Liver (tissue), 8 donors: ENCODE measurements at regions not wholly inside any gene's neighbourhood (a gene's known extent, or its start where the extent isn't known, plus 50 kb on each side); places are given as distances from the start of the nearest gene placed in this dataset.

Experiments used
- DNase-seq: peaks from one replicate; pipeline ENCODE4 v3.0.0-alpha.2; 2017; ENCODE audit warnings: low spot score
- H3K27ac ChIP-seq, 2 donors: one replicate each; pipeline ENCODE4 v1.7.0; 2013; ENCODE audit warnings: inconsistent platforms in 2 of 2, low read length in 2 of 2, control low read depth in 1 of 2, low read depth in 1 of 2, mild to moderate bottlenecking in 1 of 2
- H3K27me3 ChIP-seq, 4 donors: one replicate each; pipeline versions ENCODE4 v1.6.1 to v1.7.0; 2013; ENCODE audit warnings: low read length in 3 of 4, inconsistent platforms in 1 of 4, mild to moderate bottlenecking in 1 of 4, moderate library complexity in 1 of 4; ENCODE audit not compliant: control insufficient read depth in 4 of 4, insufficient read depth in 4 of 4
- H3K36me3 ChIP-seq, 4 donors: one replicate each; pipeline versions ENCODE4 v1.6.1 to v1.7.0; 2013; ENCODE audit warnings: low read length in 3 of 4, mild to moderate bottlenecking in 3 of 4, low read depth in 1 of 4, moderate library complexity in 1 of 4; ENCODE audit not compliant: control insufficient read depth in 4 of 4, insufficient read depth in 3 of 4
- H3K4me1 ChIP-seq, 4 donors: one replicate each; pipeline versions ENCODE4 v1.6.1 to v1.7.0; 2013; ENCODE audit warnings: low read length in 3 of 4, mild to moderate bottlenecking in 3 of 4, moderate library complexity in 1 of 4; ENCODE audit not compliant: control insufficient read depth in 4 of 4, insufficient read depth in 4 of 4
- H3K4me3 ChIP-seq, 3 donors: one replicate each; pipeline versions ENCODE4 v1.6.1 to v1.7.0; 2013; ENCODE audit warnings: low read length in 3 of 3, control low read depth in 1 of 3, low read depth in 1 of 3, mild to moderate bottlenecking in 1 of 3
- H3K9ac ChIP-seq, 2 donors: one replicate each; pipeline ENCODE4 v1.7.0; 2013; ENCODE audit warnings: low read length in 2 of 2, mild to moderate bottlenecking in 2 of 2, moderate library complexity in 2 of 2, control low read depth in 1 of 2, low read depth in 1 of 2
- H3K9me3 ChIP-seq, 4 donors: one replicate each; pipeline versions ENCODE4 v1.6.1 to v1.7.0; 2013; ENCODE audit warnings: low read length in 3 of 4; ENCODE audit not compliant: control insufficient read depth in 4 of 4
- EGR1 ChIP-seq, 2 donors: IDR thresholded peaks; 2 replicates each; pipeline ENCODE4 v1.6.1; 2016 to 2018; ENCODE audit warnings: antibody characterized with exemption in 2 of 2, low read depth in 2 of 2
- FOXA1 ChIP-seq: IDR thresholded peaks from 2 replicates; pipeline ENCODE4 v1.6.1; 2016; ENCODE audit warnings: antibody characterized with exemption
- FOXA2 ChIP-seq: IDR thresholded peaks from 2 replicates; pipeline ENCODE4 v1.6.1; 2016; ENCODE audit warnings: antibody characterized with exemption
- GABPA ChIP-seq, 2 donors: IDR thresholded peaks in 1 of 2; conservative IDR thresholded peaks in 1 of 2; 2 replicates each; pipeline ENCODE4 v1.6.1; 2016; ENCODE audit warnings: antibody characterized with exemption in 2 of 2, mild to moderate bottlenecking in 1 of 2, moderate library complexity in 1 of 2
- JUND ChIP-seq, 2 donors: IDR thresholded peaks; 2 replicates each; pipeline ENCODE4 v1.6.1; 2016; ENCODE audit warnings: antibody characterized with exemption in 2 of 2
- NR2F2 ChIP-seq: IDR thresholded peaks from 2 replicates; pipeline ENCODE4 v1.6.1; 2016; ENCODE audit warnings: antibody characterized with exemption
- RAD21 ChIP-seq, 2 donors: IDR thresholded peaks; 2 replicates each; pipeline ENCODE4 v1.6.1; 2016; ENCODE audit warnings: antibody characterized with exemption in 2 of 2, mild to moderate bottlenecking in 2 of 2
- TAF1 ChIP-seq: conservative IDR thresholded peaks from 2 replicates; pipeline ENCODE4 v1.6.1; 2016; ENCODE audit warnings: antibody characterized with exemption, mild to moderate bottlenecking
- YY1 ChIP-seq: IDR thresholded peaks from 2 replicates; pipeline ENCODE4 v1.6.1; 2016; ENCODE audit warnings: antibody characterized with exemption, mild to moderate bottlenecking
- WGBS: extraction: QIAGEN DNeasy Blood & Tissue Kit; methylation state at CpG from one replicate; pipeline ENCODE4 v1.1.7; 2013; 5-methylcytosine and 5-hydroxymethylcytosine counted together
- TF ChIP-seq, protein P1 (sequence below): fragments of 150-350 bp; IDR thresholded peaks from 2 replicates; pipeline ENCODE4 v1.5.1; 2017; ENCODE audit warnings: improper control_type of control experiment, low read depth, low read length; ENCODE audit not compliant: missing input control
- TF ChIP-seq, protein P2 (sequence below): IDR thresholded peaks from 2 replicates; pipeline ENCODE4 v1.6.1; 2016; ENCODE audit warnings: antibody characterized with exemption
- TF ChIP-seq, protein P3 (sequence below): IDR thresholded peaks from 2 replicates; pipeline ENCODE4 v1.6.1; 2016; ENCODE audit warnings: antibody characterized with exemption, mild to moderate bottlenecking
- TF ChIP-seq, protein P4 (sequence below): IDR thresholded peaks from 2 replicates; pipeline ENCODE4 v1.6.1; 2016; ENCODE audit warnings: antibody characterized with exemption
- donor health status: healthy.
- donor health status: healthy.
- donor health status: healthy.
- donor health status: healthy.
- donor health status: healthy.

DNA sequence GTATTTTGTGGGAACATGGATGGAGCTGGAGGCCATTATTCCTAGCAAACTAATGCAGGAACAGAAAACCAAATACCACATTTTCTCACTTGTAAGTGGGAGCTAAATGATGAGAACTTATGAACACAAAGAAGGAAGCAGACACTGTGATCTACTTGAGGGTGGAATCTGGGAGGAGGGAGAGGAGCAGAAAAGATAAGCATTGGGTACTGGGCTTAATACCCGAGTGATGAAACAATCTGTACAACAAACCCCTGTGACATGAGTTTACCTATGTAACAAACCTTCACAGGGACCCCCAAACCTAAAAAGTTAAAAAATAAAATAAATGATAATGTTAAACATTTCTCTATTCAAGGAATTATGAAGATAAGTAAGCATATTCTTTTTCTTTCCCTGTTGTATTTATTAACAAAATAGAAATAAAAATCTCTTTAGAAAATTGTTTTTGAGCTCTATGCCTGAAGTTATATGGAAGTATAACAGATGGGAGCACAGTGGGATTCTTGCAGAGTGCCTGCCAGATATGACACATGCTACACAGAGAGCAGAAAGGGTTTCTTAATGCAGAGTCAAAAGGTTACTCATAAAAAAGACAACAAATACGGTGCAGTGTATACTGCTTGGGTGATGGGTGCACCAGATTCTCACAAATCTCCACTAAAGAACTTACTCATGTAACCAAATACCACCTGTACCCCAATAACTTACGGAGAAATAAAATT, 52.0 kb upstream of the SYNE2 start:
- no peak overlapping the region for H3K4me3 ChIP-seq
- H3K9me3 ChIP-seq = no peaks in the 10 kb centered on the region
- H3K27me3 ChIP-seq = no peaks in the 10 kb centered on the region
- no peaks in the 10 kb centered on the region for H3K36me3 ChIP-seq
- no peak for DNase-seq
- peaks cover 0 to 4% (median 0%) of the 10 kb centered on the region in 4 donors for H3K4me1 ChIP-seq
- H3K9ac ChIP-seq = no peak overlapping the region
- no peak for TF ChIP-seq YY1
- TF ChIP-seq RAD21 (IDR thresholded peaks at IDR 0.05) = no peak
- no peak for TF ChIP-seq GABPA (IDR thresholded peaks at IDR 0.05 in 1 of 2, conservative IDR thresholded peaks at IDR 0.05 in 1 of 2)
- TF ChIP-seq, protein P1, sequence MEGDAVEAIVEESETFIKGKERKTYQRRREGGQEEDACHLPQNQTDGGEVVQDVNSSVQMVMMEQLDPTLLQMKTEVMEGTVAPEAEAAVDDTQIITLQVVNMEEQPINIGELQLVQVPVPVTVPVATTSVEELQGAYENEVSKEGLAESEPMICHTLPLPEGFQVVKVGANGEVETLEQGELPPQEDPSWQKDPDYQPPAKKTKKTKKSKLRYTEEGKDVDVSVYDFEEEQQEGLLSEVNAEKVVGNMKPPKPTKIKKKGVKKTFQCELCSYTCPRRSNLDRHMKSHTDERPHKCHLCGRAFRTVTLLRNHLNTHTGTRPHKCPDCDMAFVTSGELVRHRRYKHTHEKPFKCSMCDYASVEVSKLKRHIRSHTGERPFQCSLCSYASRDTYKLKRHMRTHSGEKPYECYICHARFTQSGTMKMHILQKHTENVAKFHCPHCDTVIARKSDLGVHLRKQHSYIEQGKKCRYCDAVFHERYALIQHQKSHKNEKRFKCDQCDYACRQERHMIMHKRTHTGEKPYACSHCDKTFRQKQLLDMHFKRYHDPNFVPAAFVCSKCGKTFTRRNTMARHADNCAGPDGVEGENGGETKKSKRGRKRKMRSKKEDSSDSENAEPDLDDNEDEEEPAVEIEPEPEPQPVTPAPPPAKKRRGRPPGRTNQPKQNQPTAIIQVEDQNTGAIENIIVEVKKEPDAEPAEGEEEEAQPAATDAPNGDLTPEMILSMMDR = no peak
- TF ChIP-seq JUND (IDR thresholded peaks at IDR 0.05) = no peak
- no peak for TF ChIP-seq FOXA2
- TF ChIP-seq FOXA1 = no peak
- no peak for TF ChIP-seq TAF1
- TF ChIP-seq, protein P2, sequence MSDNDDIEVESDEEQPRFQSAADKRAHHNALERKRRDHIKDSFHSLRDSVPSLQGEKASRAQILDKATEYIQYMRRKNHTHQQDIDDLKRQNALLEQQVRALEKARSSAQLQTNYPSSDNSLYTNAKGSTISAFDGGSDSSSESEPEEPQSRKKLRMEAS = no peak
- TF ChIP-seq, protein P3, sequence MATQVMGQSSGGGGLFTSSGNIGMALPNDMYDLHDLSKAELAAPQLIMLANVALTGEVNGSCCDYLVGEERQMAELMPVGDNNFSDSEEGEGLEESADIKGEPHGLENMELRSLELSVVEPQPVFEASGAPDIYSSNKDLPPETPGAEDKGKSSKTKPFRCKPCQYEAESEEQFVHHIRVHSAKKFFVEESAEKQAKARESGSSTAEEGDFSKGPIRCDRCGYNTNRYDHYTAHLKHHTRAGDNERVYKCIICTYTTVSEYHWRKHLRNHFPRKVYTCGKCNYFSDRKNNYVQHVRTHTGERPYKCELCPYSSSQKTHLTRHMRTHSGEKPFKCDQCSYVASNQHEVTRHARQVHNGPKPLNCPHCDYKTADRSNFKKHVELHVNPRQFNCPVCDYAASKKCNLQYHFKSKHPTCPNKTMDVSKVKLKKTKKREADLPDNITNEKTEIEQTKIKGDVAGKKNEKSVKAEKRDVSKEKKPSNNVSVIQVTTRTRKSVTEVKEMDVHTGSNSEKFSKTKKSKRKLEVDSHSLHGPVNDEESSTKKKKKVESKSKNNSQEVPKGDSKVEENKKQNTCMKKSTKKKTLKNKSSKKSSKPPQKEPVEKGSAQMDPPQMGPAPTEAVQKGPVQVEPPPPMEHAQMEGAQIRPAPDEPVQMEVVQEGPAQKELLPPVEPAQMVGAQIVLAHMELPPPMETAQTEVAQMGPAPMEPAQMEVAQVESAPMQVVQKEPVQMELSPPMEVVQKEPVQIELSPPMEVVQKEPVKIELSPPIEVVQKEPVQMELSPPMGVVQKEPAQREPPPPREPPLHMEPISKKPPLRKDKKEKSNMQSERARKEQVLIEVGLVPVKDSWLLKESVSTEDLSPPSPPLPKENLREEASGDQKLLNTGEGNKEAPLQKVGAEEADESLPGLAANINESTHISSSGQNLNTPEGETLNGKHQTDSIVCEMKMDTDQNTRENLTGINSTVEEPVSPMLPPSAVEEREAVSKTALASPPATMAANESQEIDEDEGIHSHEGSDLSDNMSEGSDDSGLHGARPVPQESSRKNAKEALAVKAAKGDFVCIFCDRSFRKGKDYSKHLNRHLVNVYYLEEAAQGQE = no peak
- TF ChIP-seq, protein P4, sequence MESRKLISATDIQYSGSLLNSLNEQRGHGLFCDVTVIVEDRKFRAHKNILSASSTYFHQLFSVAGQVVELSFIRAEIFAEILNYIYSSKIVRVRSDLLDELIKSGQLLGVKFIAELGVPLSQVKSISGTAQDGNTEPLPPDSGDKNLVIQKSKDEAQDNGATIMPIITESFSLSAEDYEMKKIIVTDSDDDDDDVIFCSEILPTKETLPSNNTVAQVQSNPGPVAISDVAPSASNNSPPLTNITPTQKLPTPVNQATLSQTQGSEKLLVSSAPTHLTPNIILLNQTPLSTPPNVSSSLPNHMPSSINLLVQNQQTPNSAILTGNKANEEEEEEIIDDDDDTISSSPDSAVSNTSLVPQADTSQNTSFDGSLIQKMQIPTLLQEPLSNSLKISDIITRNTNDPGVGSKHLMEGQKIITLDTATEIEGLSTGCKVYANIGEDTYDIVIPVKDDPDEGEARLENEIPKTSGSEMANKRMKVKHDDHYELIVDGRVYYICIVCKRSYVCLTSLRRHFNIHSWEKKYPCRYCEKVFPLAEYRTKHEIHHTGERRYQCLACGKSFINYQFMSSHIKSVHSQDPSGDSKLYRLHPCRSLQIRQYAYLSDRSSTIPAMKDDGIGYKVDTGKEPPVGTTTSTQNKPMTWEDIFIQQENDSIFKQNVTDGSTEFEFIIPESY = no peak
- no peak for TF ChIP-seq EGR1 (IDR thresholded peaks at IDR 0.05; ENCODE audit: low read depth in 2 of 2)
- no peak for TF ChIP-seq NR2F2
- H3K27ac ChIP-seq = no peak overlapping the region
- WGBS = 66% methylated on average over 3 of the region's 3 CpGs
